H9 (cell line): ENCODE measurements at regions not wholly inside any gene's neighbourhood (a gene's known extent, or its start where the extent isn't known, plus 50 kb on each side); places are given as distances from the start of the nearest gene placed in this dataset.

ENCODE experiments used
- DNase-seq: peaks from one replicate; pipeline ENCODE4 v3.0.0-alpha.2; 2017
- H2AFZ ChIP-seq: one replicate; pipeline ENCODE4 v1.6.1; 2013; ENCODE audit warnings: mild to moderate bottlenecking, low read length, control low read depth, moderate library complexity
- H2AK5ac ChIP-seq: 2 replicates; pipeline ENCODE4 v1.6.1; 2013; ENCODE audit warnings: low read length, control low read depth, mixed read lengths; ENCODE audit not compliant: insufficient read length
- H2BK120ac ChIP-seq: one replicate; pipeline ENCODE4 v1.6.1; 2013; ENCODE audit warnings: low read depth, mild to moderate bottlenecking, low read length, control low read depth, inconsistent platforms; ENCODE audit not compliant: poor library complexity, severe bottlenecking
- H2BK12ac ChIP-seq: 2 replicates; pipeline ENCODE4 v1.6.1; 2013; ENCODE audit warnings: low read length, control low read depth, mixed read lengths, low read depth; ENCODE audit not compliant: insufficient read length
- H2BK15ac ChIP-seq: 2 replicates; pipeline ENCODE4 v1.6.1; 2013; ENCODE audit warnings: low read depth, low read length, control low read depth
- H2BK20ac ChIP-seq: one replicate; pipeline ENCODE4 v1.6.1; 2013; ENCODE audit warnings: low read depth, mild to moderate bottlenecking, low read length, control low read depth, inconsistent platforms; ENCODE audit not compliant: poor library complexity, severe bottlenecking
- H2BK5ac ChIP-seq: 2 replicates; pipeline ENCODE4 v1.6.1; 2013; ENCODE audit warnings: low read length, control low read depth, mixed read lengths; ENCODE audit not compliant: insufficient read length
- H3K14ac ChIP-seq: 2 replicates; pipeline ENCODE4 v1.6.1; 2013; ENCODE audit warnings: low read length, control low read depth; ENCODE audit not compliant: insufficient read depth
- H3K18ac ChIP-seq: 2 replicates; pipeline ENCODE4 v1.6.1; 2013; ENCODE audit warnings: low read depth, mild to moderate bottlenecking, mixed read lengths, low read length, control low read depth; ENCODE audit not compliant: insufficient read length
- H3K23ac ChIP-seq: 2 replicates; pipeline ENCODE4 v1.6.1; 2013; ENCODE audit warnings: low read length, control low read depth, mixed read lengths, low read depth; ENCODE audit not compliant: insufficient read length
- H3K23me2 ChIP-seq: 2 replicates; pipeline ENCODE4 v1.6.1; 2013; ENCODE audit warnings: low read depth, mild to moderate bottlenecking, mixed read lengths, low read length, control low read depth; ENCODE audit not compliant: insufficient read length, poor library complexity, severe bottlenecking
- H3K27ac ChIP-seq: 2 replicates; pipeline ENCODE4 v1.5.1; 2013; ENCODE audit warnings: low read length, control low read depth, mixed read lengths, low read depth; ENCODE audit not compliant: insufficient read length
- H3K27me3 ChIP-seq: 2 replicates; pipeline ENCODE4 v1.6.1; 2013; ENCODE audit warnings: low read length, control low read depth, inconsistent platforms; ENCODE audit not compliant: insufficient read depth
- H3K4ac ChIP-seq: 2 replicates; pipeline ENCODE4 v1.6.1; 2013; ENCODE audit warnings: low read depth, mild to moderate bottlenecking, control low read depth, inconsistent platforms, low read length, moderate library complexity
- H3K4me1 ChIP-seq: 2 replicates; pipeline ENCODE4 v1.6.1; 2013; ENCODE audit warnings: low read length, control low read depth, inconsistent platforms; ENCODE audit not compliant: insufficient read depth
- H3K4me2 ChIP-seq: 2 replicates; pipeline ENCODE4 v1.6.1; 2013; ENCODE audit warnings: low read length, control low read depth, mixed read lengths; ENCODE audit not compliant: insufficient read length, insufficient read depth
- H3K56ac ChIP-seq: 2 replicates; pipeline ENCODE4 v1.6.1; 2013; ENCODE audit warnings: low read depth, mild to moderate bottlenecking, mixed read lengths, low read length, control low read depth; ENCODE audit not compliant: insufficient read length
- H3K79me1 ChIP-seq: 2 replicates; pipeline ENCODE4 v1.6.1; 2013; ENCODE audit warnings: low read depth, mild to moderate bottlenecking, moderate library complexity, low read length, control low read depth, inconsistent platforms; ENCODE audit not compliant: insufficient read depth, poor library complexity, severe bottlenecking
- H3K79me2 ChIP-seq: 2 replicates; pipeline ENCODE4 v1.6.1; 2013; ENCODE audit warnings: low read length, control low read depth, inconsistent platforms; ENCODE audit not compliant: insufficient read depth
- H3K9ac ChIP-seq: 2 replicates; pipeline ENCODE4 v1.6.1; 2013; ENCODE audit warnings: low read length, control low read depth, mixed read lengths; ENCODE audit not compliant: insufficient read length; ENCODE audit errors: extremely low read depth
- H3K9me3 ChIP-seq: one replicate; pipeline ENCODE4 v1.6.1; 2013; ENCODE audit warnings: low read depth, low read length, inconsistent platforms; ENCODE audit not compliant: control insufficient read depth
- H3T11ph ChIP-seq: one replicate; pipeline ENCODE4 v1.6.1; 2013; ENCODE audit warnings: mild to moderate bottlenecking, low read length, control low read depth, inconsistent platforms
- H4K20me1 ChIP-seq: one replicate; pipeline ENCODE4 v1.6.1; 2013; ENCODE audit not compliant: control insufficient read depth, insufficient read length, insufficient read depth
- H4K5ac ChIP-seq: 2 replicates; pipeline ENCODE4 v1.6.1; 2013; ENCODE audit warnings: low read depth, mild to moderate bottlenecking, mixed read lengths, low read length, control low read depth; ENCODE audit not compliant: insufficient read length
- H4K8ac ChIP-seq: replicated peaks from 2 replicates; pipeline ENCODE4 v1.6.1; 2013; ENCODE audit warnings: low read length, control low read depth, mixed read lengths, low read depth; ENCODE audit not compliant: insufficient read length
- H4K91ac ChIP-seq: 2 replicates; pipeline ENCODE4 v1.6.1; 2013; ENCODE audit warnings: low read depth, mild to moderate bottlenecking, moderate library complexity, mixed read lengths, low read length, control low read depth; ENCODE audit not compliant: insufficient read length
- H3K27ac Mint-ChIP-seq, 3 experiments: 2 replicates in 2 of 3; 3 replicates in 1 of 3; pipeline ENCODE4 v1.8.0; 2020 to 2021; ENCODE audit warnings: mixed read lengths in 3 of 3, mild to moderate bottlenecking in 1 of 3, moderate library complexity in 1 of 3
- H3K27me3 Mint-ChIP-seq: 2 replicates; pipeline ENCODE4 v1.8.0; 2021; ENCODE audit warnings: low read depth, mild to moderate bottlenecking, moderate library complexity, mixed read lengths
- H3K36me3 Mint-ChIP-seq, 3 experiments: 2 replicates in 2 of 3; 3 replicates in 1 of 3; pipeline ENCODE4 v1.8.0; 2020 to 2021; ENCODE audit warnings: low read depth in 3 of 3, mixed read lengths in 3 of 3; ENCODE audit not compliant: insufficient read depth in 1 of 3
- H3K4me1 Mint-ChIP-seq, 2 experiments: 2 replicates each; pipeline ENCODE4 v1.8.0; 2020; ENCODE audit warnings: mixed read lengths in 2 of 2
- H3K4me3 Mint-ChIP-seq, 2 experiments: 2 replicates in 1 of 2; 3 replicates in 1 of 2; pipeline ENCODE4 v1.8.0; 2020 to 2021; ENCODE audit warnings: mild to moderate bottlenecking in 2 of 2, mixed read lengths in 2 of 2, moderate library complexity in 1 of 2
- H3K9me3 Mint-ChIP-seq, 2 experiments: 2 replicates in 1 of 2; 3 replicates in 1 of 2; pipeline ENCODE4 v1.8.0; 2020; ENCODE audit warnings: mild to moderate bottlenecking in 2 of 2, mixed read lengths in 2 of 2, moderate library complexity in 1 of 2
- TF ChIP-seq, protein P1 (sequence below): fragments of 200-600 bp; sonication (generic); conservative IDR thresholded peaks from 3 replicates; pipeline ENCODE4 v1.8.0; 2021; ENCODE audit warnings: antibody characterized with exemption, mild to moderate bottlenecking

DNA sequence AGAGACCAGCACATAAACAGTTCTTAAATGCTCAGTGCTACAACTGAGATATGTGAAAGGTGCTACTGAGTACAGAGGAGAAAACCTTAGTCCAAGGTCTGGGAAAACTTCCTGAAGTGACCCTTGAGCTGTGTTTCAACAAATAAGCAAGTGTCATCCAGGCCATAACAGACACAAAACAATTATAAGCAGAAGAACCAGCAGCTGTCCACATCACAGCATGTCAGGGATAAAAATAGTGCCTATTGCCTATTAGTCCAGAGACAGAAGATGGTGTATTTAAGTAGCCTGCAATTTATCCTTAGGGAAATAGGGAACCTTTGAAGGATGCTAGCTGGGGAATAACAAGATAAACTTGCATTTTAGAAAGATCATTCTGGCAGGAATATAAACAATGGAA lies 237.8 kb downstream of the SPTSSA start:
- Histone ChIP-seq H4K91ac (no peak overlapping the region), H4K8ac (no peak overlapping the region), H3K56ac (no peak overlapping the region), H3K4me1 (no peaks in the 10 kb centered on the region; the same call in 1 of the 2 replicates), H3K23ac (no peak overlapping the region), H3K9ac (no peak overlapping the region), H3K4ac (no peak overlapping the region), H2AK5ac (no peak overlapping the region), H3K79me1 (no peaks in the 10 kb centered on the region), H2BK20ac (no peak overlapping the region), H4K20me1 (no peaks in the 10 kb centered on the region), H2BK5ac (no peak overlapping the region), H2BK12ac (no peak overlapping the region), H2BK15ac (no peak overlapping the region), H3K14ac (no peak overlapping the region), H3K18ac (no peak overlapping the region), H3T11ph (no peak overlapping the region), H3K79me2 (no peaks in the 10 kb centered on the region), H3K23me2 (no peaks in the 10 kb centered on the region), H3K27me3 (no peaks in the 10 kb centered on the region), H2BK120ac (no peak overlapping the region), H3K4me2 (no peak overlapping the region), H4K5ac (no peak overlapping the region), H3K9me3 (no peaks in the 10 kb centered on the region), H3K27ac (no peak overlapping the region), H2AFZ (no peak overlapping the region)
- Mint-ChIP-seq H3K9me3 (no peaks in the 10 kb centered on the region), H3K4me1 (peaks cover 25 to 28% of the 10 kb centered on the region in 2 experiments), H3K27me3 (peaks cover 12% of the 10 kb centered on the region), H3K4me3 (no peak overlapping the region), H3K36me3 (no peaks in the 10 kb centered on the region), H3K27ac (no peak overlapping the region)
- no peak for DNase-seq
- TF ChIP-seq, protein P1, sequence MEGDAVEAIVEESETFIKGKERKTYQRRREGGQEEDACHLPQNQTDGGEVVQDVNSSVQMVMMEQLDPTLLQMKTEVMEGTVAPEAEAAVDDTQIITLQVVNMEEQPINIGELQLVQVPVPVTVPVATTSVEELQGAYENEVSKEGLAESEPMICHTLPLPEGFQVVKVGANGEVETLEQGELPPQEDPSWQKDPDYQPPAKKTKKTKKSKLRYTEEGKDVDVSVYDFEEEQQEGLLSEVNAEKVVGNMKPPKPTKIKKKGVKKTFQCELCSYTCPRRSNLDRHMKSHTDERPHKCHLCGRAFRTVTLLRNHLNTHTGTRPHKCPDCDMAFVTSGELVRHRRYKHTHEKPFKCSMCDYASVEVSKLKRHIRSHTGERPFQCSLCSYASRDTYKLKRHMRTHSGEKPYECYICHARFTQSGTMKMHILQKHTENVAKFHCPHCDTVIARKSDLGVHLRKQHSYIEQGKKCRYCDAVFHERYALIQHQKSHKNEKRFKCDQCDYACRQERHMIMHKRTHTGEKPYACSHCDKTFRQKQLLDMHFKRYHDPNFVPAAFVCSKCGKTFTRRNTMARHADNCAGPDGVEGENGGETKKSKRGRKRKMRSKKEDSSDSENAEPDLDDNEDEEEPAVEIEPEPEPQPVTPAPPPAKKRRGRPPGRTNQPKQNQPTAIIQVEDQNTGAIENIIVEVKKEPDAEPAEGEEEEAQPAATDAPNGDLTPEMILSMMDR: no peak
